HG03060 (cell line): ENCODE measurements at regions not wholly inside any gene's neighbourhood (a gene's known extent, or its start where the extent isn't known, plus 50 kb on each side); places are given as distances from the start of the nearest gene placed in this dataset.
"Not testable (repeated sequence)": the region's sequence is repeated elsewhere in the genome, so short reads cannot be mapped to it uniquely, and the experiment has no call there.

Experiments
- ATAC-seq: cut with Tn5 transposase; IDR thresholded peaks from one replicate; pipeline ENCODE4 v1.9.1; 2021; ENCODE audit warnings: low read depth, moderate number of reproducible peaks; ENCODE audit not compliant: unreplicated experiment

- no peak for ATAC-seq
These were observed 173.1 kb upstream of the TNRC6C start for GRCh38 chr17:77785312-77785905.

DNA sequence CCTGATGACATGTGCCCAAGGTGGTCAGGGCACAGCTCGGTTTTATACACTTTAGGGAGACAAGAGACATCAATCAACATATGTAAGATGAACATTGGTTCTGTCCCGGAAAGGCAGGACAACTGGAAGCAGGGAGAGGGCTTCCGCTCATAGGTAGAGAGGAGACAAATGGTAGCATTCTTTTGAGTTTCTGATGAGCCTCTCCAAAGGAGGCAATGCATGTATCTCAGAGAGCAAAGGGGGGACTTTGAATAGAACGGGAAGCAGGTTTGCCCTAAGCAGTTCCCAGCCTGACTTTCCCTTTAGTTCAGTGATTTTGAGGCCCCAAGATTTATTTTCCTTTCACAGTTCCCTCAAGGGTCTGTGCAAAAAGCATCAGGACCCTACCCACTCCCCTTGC lies 172.4 kb upstream of the TNRC6C start:
- ATAC-seq, result no peak

DNA sequence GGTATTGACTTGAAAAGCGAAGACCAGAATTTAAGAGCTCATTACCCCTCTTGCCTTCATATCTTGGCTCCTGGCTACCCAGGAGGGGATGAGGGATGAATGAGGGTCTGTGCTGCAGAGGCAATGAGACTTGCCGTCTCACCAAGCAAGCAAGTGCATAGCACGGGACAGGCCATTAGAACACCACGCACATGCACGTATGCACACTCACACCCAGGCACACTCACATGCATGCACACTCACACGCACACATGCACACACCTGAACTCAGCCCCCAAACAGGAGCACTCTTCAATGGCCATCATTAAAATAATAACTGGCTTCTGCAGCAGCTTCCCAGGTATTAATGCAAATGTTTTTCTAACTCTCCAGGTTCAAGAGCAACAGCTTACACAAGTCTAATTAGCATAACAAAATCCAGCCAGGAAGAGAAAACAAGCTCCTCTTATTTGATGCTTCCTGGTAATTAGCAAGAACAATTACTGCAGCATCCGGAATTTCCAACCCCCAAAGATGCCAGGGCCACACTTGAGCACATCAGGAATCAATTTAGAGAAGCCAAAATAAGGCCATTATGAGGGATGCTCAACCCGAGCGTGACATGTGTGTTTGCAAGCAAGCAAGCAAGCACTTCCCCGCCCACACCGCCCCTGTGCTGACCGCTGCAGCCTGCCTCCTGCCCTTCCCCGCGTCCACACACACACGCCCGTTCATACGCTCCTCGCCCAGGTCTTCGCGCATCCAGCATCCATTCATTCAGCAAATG lies 171.6 kb upstream of the TNRC6C start:
- ATAC-seq, result no peak

DNA sequence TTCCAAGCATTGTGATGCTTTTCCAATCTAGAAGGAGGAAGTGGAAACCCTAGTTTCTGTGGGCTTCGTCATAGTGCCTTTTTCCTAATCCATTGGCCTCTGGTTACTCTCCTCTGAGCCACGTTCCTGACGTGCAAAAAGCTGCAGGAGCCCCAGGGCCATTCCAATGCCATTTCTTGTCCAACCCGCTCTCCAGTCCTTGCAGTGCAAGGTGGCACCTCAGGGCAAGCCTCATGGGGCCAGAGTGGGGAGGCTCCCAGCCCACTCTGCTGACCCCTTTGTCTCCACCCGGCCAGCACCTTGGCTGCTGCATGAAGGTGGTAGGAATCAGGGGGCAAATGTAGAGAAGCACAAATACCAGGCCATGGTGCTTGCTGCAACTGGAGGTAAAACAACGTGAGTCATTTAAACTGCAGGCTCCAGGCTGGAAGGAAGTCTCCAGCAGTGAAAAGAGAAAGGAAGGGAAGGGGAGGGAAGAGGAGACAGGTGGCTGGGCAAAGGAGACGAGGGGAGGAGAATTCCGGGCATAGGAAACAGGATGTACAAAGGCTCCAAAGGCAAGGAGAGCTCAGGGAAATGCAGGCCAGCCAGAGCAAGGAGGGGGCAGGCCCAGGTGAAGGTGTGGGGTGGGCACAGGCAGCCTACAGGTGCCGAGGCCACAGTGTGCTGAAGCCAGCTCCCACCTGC lies 168.2 kb upstream of the TNRC6C start:
- no peak for ATAC-seq

DNA sequence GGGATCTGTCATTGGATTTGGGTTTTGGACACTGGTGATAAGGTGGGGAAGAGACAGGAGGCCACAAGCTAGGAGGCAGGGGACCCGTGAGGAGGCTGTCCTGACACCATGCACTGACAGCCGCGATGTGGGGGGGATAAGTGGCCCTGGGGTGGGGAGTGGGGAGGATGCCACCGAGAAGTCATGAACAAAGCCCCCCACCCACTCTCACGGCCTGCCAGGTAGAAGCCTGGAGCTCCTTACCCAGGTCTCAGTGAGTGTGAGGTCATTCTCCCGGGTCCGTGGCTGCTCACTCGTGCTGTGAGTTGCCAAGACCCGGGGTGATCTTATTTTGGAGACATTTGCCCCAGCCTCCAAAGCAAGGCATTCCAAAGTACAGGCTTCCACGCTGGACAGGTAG lies 165.9 kb upstream of the TNRC6C start:
- ATAC-seq, result no peak

GRCh38 chr17:77793146-77793970 lies 165.1 kb upstream of the TNRC6C start:
- ATAC-seq, result no peak

DNA sequence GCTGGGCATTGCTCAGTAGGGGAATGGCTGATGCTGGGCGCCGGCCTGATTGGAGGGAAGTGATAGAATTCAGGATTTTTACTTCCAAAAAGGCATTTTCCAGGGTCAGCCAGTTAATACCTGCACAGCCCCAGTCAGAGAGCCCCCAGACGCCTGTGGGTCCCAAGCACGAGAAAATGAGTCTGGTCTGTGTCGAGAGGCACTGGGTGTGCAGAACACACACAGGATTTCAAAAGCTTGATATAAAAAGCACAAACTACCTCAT lies 164.6 kb upstream of the TNRC6C start:
- ATAC-seq, result no peak

GRCh38 chr17:77794846-77795245 lies 163.7 kb upstream of the TNRC6C start:
- ATAC-seq, result no peak

- no peak for ATAC-seq
These were observed 162.8 kb upstream of the TNRC6C start for GRCh38 chr17:77795685-77796084.

GRCh38 chr17:77796176-77796860 lies 162.2 kb upstream of the TNRC6C start:
- ATAC-seq, result no peak

- no peak for ATAC-seq
These were observed 160.5 kb upstream of the TNRC6C start for GRCh38 chr17:77798031-77798430.

DNA sequence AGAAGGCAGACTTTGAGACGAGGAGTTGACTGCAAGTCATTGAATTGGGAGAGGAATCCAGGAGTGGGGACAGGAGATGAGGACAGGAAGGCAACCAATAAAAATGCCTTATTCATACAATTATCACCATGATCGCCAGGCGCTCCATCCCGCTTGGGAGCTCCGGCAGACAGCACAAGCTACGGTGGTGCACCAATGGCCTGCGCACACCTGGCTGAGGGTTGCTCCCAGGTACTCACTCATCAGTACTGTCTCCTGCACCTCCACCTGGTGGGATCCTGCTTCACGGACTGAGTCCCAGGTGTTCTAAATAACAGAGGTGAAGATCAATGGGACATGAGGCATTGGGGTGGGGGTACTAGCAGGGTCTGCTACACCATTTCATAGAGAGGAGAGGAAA lies 160.0 kb upstream of the TNRC6C start:
- no peak for ATAC-seq

GRCh38 chr17:77800816-77801215 lies 157.7 kb upstream of the TNRC6C start:
- ATAC-seq, result no peak

- ATAC-seq, result no peak
These were observed 156.8 kb upstream of the TNRC6C start for GRCh38 chr17:77801545-77802332.

DNA sequence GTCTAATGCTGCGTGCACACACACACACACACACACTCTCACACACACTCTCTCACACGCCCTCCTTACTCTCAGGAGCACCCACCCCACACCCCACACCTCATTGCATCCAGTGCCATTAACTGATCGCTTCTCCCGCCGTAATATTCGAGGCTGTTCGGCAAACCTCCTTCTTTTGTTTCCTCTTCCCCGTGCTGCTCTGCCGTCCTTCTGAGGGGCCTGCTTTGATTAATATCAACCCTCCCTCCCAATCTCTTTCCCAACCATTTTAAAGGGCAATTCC lies 156.2 kb upstream of the TNRC6C start:
- ATAC-seq, result no peak

DNA sequence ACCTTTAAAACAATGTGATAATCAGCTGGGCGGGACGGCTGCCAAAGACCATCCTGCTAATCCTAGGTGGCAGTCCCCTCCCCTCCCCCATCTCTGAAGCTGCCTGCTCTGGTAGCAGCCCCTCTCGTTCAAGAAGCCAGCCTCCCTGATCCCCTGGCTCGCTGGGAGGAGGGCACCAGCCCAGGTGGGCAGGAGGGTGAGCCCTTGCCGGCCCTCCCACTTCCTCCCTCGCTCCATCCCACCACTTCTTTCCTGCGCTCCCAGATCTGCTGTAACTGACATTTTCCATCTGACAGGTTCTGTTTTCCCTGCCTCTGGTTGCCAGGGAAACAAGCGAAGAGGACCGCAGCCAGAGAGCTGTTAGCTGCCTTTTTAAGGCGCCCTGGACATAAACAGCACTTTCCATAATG lies 155.7 kb upstream of the TNRC6C start:
- ATAC-seq, result no peak

GRCh38 chr17:77803726-77804125 lies 154.8 kb upstream of the TNRC6C start:
- ATAC-seq, result no peak

- no peak for ATAC-seq
These were observed 153.6 kb upstream of the TNRC6C start for GRCh38 chr17:77804796-77805426.

DNA sequence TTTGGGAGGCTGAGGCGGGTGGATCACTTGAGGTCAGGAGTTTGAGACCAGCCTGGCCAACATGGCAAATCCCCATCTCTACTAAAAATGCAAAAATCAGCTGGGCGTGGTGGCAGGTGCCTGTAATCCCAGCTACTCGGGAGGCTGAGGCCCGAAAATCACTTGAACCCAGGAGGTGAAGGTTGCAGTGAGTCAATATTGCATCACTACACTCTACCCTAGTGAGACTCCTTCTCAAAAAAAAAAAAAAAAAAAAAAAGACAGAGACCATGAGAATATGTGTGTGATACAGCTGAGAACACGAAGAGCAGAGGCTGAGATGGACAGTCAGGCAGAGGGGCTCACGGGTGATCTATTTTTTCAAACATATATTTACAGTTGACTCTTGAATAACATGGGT lies 152.5 kb upstream of the TNRC6C start:
- ATAC-seq, result not testable (repeated sequence)
